NCI-H82 treated with DMSO at 0.1 percent for 48 hours (cell line): ENCODE measurements at regions not wholly inside any gene's neighbourhood (a gene's known extent, or its start where the extent isn't known, plus 50 kb on each side); places are given as distances from the start of the nearest gene placed in this dataset.

Experiments used
- DNase-seq: peaks from one replicate; lab custom pipeline; 2025; ENCODE audit not compliant: unreplicated experiment; lab: John Stamatoyannopoulos, UW

DNA sequence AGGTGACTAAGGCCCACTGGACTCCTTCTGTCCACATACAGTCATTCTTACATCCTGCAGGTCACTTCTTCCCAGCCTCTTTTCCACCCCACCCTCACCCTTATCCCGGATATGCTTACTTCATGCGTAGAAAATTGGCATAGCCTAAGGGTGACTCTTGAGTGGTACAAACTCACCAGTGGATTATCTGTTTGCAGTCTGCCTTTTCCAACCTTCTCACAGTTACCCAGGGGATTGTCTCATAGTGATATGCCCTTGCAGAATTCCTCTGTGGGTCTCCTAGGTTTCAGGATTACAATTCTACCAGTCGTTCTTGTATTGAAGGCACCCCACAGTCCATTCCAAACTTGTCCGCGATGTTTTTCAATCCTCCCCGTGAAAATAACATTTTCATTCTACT, 752.9 kb upstream of the HS6ST1 start:
- DNase-seq = no peak

DNA sequence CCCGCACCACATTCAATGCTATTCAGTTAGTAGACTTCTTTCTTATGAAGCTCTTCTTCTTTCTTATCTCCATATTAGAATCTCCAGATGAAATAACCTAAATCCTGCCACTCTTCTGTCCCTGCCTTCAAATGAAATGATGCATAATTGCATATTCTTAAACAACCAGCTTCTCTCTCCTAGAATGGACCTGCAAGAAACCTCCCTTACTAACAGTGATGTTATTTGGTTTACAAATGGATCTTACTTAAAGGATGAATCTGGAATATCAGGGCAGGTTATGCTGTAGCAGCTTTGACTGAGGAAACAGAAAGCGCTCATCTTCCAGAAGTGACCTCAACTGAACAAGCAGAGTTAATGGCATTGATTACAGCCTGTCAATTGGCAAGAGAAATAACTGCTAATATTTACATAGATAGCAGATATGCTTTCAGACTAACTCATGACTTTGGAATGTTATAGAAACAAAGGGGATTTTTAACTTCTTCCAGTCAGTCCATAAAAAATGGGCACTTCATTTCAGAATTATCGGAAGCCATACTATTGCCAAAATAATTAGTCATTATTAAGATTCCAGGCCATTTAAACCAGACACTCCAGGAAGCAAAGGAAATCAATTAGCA, 755.7 kb upstream of the HS6ST1 start:
- no peak for DNase-seq

DNA sequence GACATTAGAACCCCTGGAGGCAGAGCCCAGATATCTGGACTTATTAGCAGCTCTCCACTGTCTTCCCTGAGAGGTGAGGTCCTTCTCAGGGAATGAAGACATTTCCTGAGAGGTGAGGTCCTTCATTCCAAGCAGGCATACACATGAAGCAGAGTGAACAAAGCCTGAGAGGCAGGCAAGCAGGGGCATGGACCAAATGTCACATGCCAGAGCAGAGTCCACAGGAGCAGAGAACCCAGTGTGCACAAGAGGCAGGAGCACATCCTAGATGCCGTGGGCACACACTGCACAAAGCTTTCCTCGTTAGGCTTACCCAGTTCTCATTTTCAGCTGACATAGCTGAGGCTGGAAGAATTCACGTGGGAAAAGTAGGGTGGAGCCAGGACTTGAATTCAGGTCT, 759.9 kb upstream of the HS6ST1 start:
- DNase-seq = no peak

DNA sequence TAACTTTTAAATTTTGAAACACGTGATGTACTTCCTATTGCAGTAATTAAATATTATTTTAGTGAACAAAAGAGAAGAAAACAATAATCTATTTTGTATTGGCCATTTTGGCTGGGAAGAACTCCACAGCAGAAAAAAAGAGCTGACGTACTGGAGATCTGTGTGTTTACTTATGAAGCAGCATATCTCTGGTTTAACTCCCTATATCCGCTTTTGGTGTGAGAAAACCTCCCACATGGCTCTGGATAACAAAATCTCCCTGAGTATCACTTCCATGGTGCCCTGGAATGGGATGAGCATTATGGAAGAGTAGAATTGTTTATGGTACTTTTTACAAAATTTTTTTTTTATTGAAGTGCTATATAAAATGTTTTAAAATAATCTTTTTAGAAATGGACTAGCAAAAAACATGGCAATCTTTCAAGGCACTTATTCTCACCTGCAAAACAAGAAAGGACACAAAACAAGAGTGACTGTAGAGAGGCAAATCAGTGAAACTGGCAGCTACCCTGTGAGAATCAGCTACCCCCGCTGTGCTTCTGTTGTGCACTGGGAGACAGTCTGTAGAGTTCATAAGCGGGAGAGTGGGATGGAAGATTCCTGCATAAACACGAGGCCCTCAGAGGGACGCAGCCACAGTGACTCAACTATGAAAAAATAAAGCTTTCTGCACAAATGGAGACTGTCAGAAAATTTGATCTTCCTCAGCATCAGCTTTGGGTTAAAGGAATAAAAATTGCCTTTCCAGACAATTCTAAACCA, 762.2 kb upstream of the HS6ST1 start:
- DNase-seq = no peak

- DNase-seq = no peak
Observed at GRCh38 chr2:129085386-129085785, 766.7 kb upstream of the HS6ST1 start.

GRCh38 chr2:129087133-129087813, 768.6 kb upstream of the HS6ST1 start:
- DNase-seq = no peak

- no peak for DNase-seq
Observed at GRCh38 chr2:129091620-129092019, 773.0 kb upstream of the HS6ST1 start.

- DNase-seq = no peak
Observed at GRCh38 chr2:129092956-129093355, 774.3 kb upstream of the HS6ST1 start.

DNA sequence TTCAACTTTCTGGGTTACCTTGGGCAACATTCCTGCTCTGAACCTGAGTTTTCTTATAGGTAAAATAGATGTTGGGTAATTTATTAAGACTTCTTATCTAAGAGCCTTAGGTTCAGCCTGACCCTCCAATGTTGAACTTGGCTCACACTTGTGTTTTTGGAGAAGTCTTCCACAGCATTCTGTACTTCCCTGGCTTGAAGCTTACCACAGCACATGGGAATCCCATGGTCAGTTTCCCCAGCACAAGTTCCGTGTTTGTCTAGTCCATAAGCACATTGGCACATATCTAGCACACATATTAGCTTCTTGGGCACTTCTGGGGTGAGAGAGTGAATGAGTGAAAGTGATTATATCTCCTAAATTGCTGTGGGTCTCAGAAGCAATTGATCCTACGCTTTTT, 782.5 kb upstream of the HS6ST1 start:
- no peak for DNase-seq

GRCh38 chr2:129103936-129104878, 785.5 kb upstream of the HS6ST1 start:
- DNase-seq = no peak

GRCh38 chr2:129112181-129112580, 793.5 kb upstream of the HS6ST1 start:
- DNase-seq = no peak

GRCh38 chr2:129113776-129114175, 795.1 kb upstream of the HS6ST1 start:
- no peak for DNase-seq

GRCh38 chr2:129117434-129117833, 798.8 kb upstream of the HS6ST1 start:
- DNase-seq = no peak

- no peak for DNase-seq
Observed at GRCh38 chr2:129118296-129118695, 799.6 kb upstream of the HS6ST1 start.

GRCh38 chr2:129129087-129129486, 810.4 kb upstream of the HS6ST1 start:
- no peak for DNase-seq

- no peak for DNase-seq
Observed at GRCh38 chr2:129133692-129134641, 815.3 kb upstream of the HS6ST1 start.

DNA sequence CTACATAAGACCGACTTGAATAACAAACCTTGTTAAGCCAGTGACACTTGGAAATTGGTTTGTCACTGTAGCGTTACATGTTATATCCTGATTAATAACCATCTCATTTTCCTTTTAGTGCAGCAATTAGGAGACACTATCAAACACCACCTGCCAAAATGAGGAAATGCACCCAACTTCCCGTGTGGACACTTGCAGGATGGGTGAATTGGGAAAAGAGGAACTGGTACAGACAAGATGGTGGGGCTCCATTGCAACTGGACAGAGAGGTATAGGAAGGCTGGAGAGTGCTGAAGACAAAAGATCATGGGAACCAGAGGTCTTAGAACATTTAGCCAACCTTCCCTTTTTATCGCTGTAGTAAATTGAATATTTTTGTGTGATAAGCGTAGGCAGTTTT, 816.3 kb upstream of the HS6ST1 start:
- DNase-seq = no peak

DNA sequence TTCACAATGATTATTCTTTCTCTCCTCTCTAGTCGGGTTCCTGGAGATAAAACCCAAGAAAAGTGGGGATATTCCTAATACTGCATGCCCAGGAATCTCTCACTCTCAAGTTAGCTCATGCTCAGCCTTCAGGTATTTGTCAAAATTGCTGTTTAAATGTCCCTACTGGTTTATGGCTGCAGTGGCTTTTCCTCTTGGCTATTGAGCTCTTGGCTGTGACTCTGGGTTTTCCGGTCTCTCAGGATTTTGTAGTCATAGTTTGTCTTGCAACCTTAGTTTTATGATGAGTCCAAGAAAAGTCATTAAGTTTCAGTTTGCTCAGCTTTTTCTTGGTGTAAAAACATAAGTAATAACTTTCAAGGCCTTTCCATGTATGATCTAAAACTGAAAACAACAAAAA, 820.7 kb upstream of the HS6ST1 start:
- DNase-seq = no peak

DNA sequence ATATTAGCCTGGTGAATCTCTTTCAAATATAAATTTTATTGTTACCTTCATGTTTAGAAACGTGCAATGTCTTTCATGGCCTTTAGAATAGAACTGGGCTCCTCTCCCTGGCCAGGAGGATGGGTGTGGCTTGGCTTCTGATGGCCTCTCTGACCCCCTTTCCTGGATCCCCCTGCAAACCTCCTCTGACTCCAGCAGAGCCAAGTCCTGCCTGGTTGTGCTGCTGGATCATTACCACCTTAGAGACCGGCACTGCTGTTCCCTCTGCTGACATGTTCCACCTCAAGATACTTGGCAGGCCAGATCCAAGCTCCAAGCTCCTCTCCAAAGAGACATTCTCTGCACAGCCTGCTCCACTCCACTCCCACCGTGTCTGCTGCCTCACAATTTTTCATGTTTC, 823.8 kb upstream of the HS6ST1 start:
- DNase-seq = no peak
